HepG2 (cell line): ENCODE measurements at regions not wholly inside any gene's neighbourhood (a gene's known extent, or its start where the extent isn't known, plus 50 kb on each side); places are given as distances from the start of the nearest gene placed in this dataset.

Source experiments
- ATAC-seq: fragments of 200-7000 bp; cut with Tn5 transposase; 3 replicates; pipeline ENCODE4 v1.9.1; 2020; ENCODE audit warnings: mild to moderate bottlenecking, moderate library complexity
- BruUV-seq: library from RNA; stranded (reverse); fragments of 400-500 nt; replicated peaks from 2 replicates; lab custom pipeline; 2021; lab: Mats Ljungman, UMichigan
- CTCF ChIA-PET: fragments of 300-600 bp; formaldehyde crosslinking; extraction: SDS; loops from one replicate; lab custom pipeline; 2021; ENCODE audit warnings: low total read pairs, inconsistent platforms, low intra/inter-chr PET ratio; lab: Yijun Ruan, JAX
- POLR2A ChIA-PET: fragments of 350-600 bp; sonication (Branson Sonifier 250); formaldehyde crosslinking; loops from one replicate; lab custom pipeline; 2020; ENCODE audit warnings: antibody characterized with exemption, inconsistent platforms; lab: Yijun Ruan, JAX
- DNase-seq: peaks from one replicate; pipeline ENCODE4 v3.0.0-alpha.2; 2015; ENCODE audit warnings: low spot score
- FAIRE-seq: peaks from 3 replicates; lab custom pipeline; 2011; peaks lifted over from hg19 to GRCh38; lab: Jason Lieb, UNC
- H2AFZ ChIP-seq: one replicate; pipeline ENCODE4 v1.6.1; 2011; ENCODE audit warnings: low read length, inconsistent platforms
- H3K27ac ChIP-seq: fragments of 300-600 bp; 3 replicates; pipeline ENCODE4 v1.8.0; 2011; ENCODE audit warnings: mixed run types, mild to moderate bottlenecking, mixed read lengths, low read length, inconsistent platforms; ENCODE audit not compliant: insufficient read depth; ENCODE audit errors: extremely low read length
- H3K27me3 ChIP-seq, 2 experiments: fragments of 200-600 bp in 1 of 2; 2 replicates in 1 of 2; 3 replicates in 1 of 2; pipeline versions ENCODE4 v1.6.0 to v1.8.0; 2011; ENCODE audit warnings: low read length in 2 of 2, mild to moderate bottlenecking in 2 of 2, moderate library complexity in 2 of 2, inconsistent platforms in 1 of 2; ENCODE audit not compliant: insufficient read depth in 2 of 2, control insufficient read depth in 1 of 2
- H3K36me3 ChIP-seq, 2 experiments: fragments of 200-600 bp in 1 of 2; replicated peaks in 1 of 2; 2 replicates in 1 of 2; 3 replicates in 1 of 2; pipeline versions ENCODE4 v1.5.1 to v1.8.0; 2011; ENCODE audit warnings: low read length in 2 of 2, inconsistent platforms in 1 of 2; ENCODE audit not compliant: insufficient read depth in 2 of 2, control insufficient read depth in 1 of 2
- H3K4me1 ChIP-seq: 2 replicates; pipeline ENCODE4 v1.5.1; 2012; ENCODE audit warnings: low read length, inconsistent platforms; ENCODE audit not compliant: insufficient read depth
- H3K4me2 ChIP-seq: 2 replicates; pipeline ENCODE4 v1.6.0; 2011; ENCODE audit warnings: low read depth, low read length, inconsistent platforms
- H3K4me3 ChIP-seq, 3 experiments: fragments of 200-600 bp in 1 of 3; sonication (generic), shearing (Covaris generic) in 1 of 3; replicated peaks in 1 of 3; 2 replicates each; pipeline ENCODE4 v1.5.1; 2011 to 2016; ENCODE audit warnings: low read length in 3 of 3, inconsistent platforms in 2 of 3, low read depth in 2 of 3, mild to moderate bottlenecking in 2 of 3, control low read depth in 1 of 3, mixed read lengths in 1 of 3; ENCODE audit not compliant: insufficient read depth in 1 of 3
- H3K79me2 ChIP-seq: one replicate; pipeline ENCODE4 v1.6.1; 2011; ENCODE audit warnings: low read length, inconsistent platforms; ENCODE audit not compliant: insufficient read depth
- H3K9ac ChIP-seq: 2 replicates; pipeline ENCODE4 v1.6.0; 2011; ENCODE audit warnings: mild to moderate bottlenecking, low read depth, low read length, inconsistent platforms; ENCODE audit not compliant: insufficient read depth
- H3K9me3 ChIP-seq: 2 replicates; pipeline ENCODE4 v1.5.1; 2012; ENCODE audit warnings: mild to moderate bottlenecking, low read length
- H4K20me1 ChIP-seq: 2 replicates; pipeline ENCODE4 v1.6.0; 2011; ENCODE audit warnings: inconsistent platforms, mild to moderate bottlenecking, low read length, moderate library complexity; ENCODE audit not compliant: insufficient read depth
- CSRNP1 ChIP-seq: sonication (generic); formaldehyde crosslinking; IDR thresholded peaks from 2 replicates; pipeline ENCODE4 v1.8.1; 2023; ENCODE audit warnings: mild to moderate bottlenecking, missing genetic modification reagents
- DPF2 ChIP-seq: sonication (generic); formaldehyde crosslinking; IDR thresholded peaks from 2 replicates; pipeline ENCODE4 v1.4.0; 2020; ENCODE audit warnings: mild to moderate bottlenecking, low read depth, missing genetic modification reagents, borderline replicate concordance
- ELF1 ChIP-seq: sonication (generic); formaldehyde crosslinking; IDR thresholded peaks from 2 replicates; pipeline ENCODE4 v1.4.0; 2020; ENCODE audit warnings: missing genetic modification reagents
- FOXO4 ChIP-seq: sonication (generic); formaldehyde crosslinking; conservative IDR thresholded peaks from 2 replicates; pipeline ENCODE4 v1.8.1; 2023; ENCODE audit warnings: missing genetic modification reagents
- GFI1 ChIP-seq: sonication (generic); formaldehyde crosslinking; IDR thresholded peaks from 2 replicates; pipeline ENCODE4 v1.5.0; 2020; ENCODE audit warnings: missing genetic modification reagents, mild to moderate bottlenecking, borderline replicate concordance
- GTF3A ChIP-seq: sonication (generic); formaldehyde crosslinking; conservative IDR thresholded peaks from 2 replicates; pipeline ENCODE4 v1.4.0; 2020; ENCODE audit warnings: mild to moderate bottlenecking, missing genetic modification reagents
- HINFP ChIP-seq: sonication (generic); formaldehyde crosslinking; IDR thresholded peaks from 2 replicates; pipeline ENCODE4 v1.4.0; 2020; ENCODE audit warnings: low read depth, mild to moderate bottlenecking, missing genetic modification reagents
- KAT8 ChIP-seq: IDR thresholded peaks from 2 replicates; pipeline ENCODE4 v1.6.1; 2016; ENCODE audit warnings: missing genetic modification reagents, missing compliant biosample characterization
- MED1 ChIP-seq: sonication (generic); formaldehyde crosslinking; IDR thresholded peaks from 2 replicates; pipeline ENCODE4 v1.4.0; 2020; ENCODE audit warnings: missing genetic modification reagents
- MED8 ChIP-seq: sonication (generic); formaldehyde crosslinking; IDR thresholded peaks from 2 replicates; pipeline ENCODE4 v1.8.1; 2023; ENCODE audit warnings: mild to moderate bottlenecking, missing genetic modification reagents; ENCODE audit not compliant: insufficient replicate concordance
- NFE2 ChIP-seq: sonication (generic); formaldehyde crosslinking; IDR thresholded peaks from 2 replicates; pipeline ENCODE4 v1.4.0; 2020; ENCODE audit warnings: missing genetic modification reagents
- PLRG1 ChIP-seq: fragments of 450-650 bp; conservative IDR thresholded peaks from 2 replicates; pipeline ENCODE4 v1.6.1; 2016
- RFX3 ChIP-seq: IDR thresholded peaks from 2 replicates; pipeline ENCODE4 v1.6.1; 2016; ENCODE audit warnings: missing biosample characterization, missing genetic modification reagents
- SETDB1 ChIP-seq: sonication (generic); formaldehyde crosslinking; IDR thresholded peaks from 2 replicates; pipeline ENCODE4 v1.5.1; 2020; ENCODE audit warnings: missing genetic modification reagents, mild to moderate bottlenecking, borderline replicate concordance
- TFAP4 ChIP-seq: sonication (generic); IDR thresholded peaks from 2 replicates; pipeline ENCODE4 v1.6.1; 2016; ENCODE audit warnings: low read depth, borderline replicate concordance
- ZNF253 ChIP-seq: sonication (generic); formaldehyde crosslinking; IDR thresholded peaks from 2 replicates; pipeline ENCODE4 v1.8.0; 2022; ENCODE audit warnings: mild to moderate bottlenecking, missing genetic modification reagents, borderline replicate concordance
- ZNF557 ChIP-seq: sonication (generic); formaldehyde crosslinking; IDR thresholded peaks from 2 replicates; pipeline ENCODE4 v1.4.0; 2020; ENCODE audit warnings: missing genetic modification reagents
- ZNF576 ChIP-seq: sonication (generic); formaldehyde crosslinking; IDR thresholded peaks from 2 replicates; pipeline ENCODE4 v1.4.0; 2020; ENCODE audit warnings: mild to moderate bottlenecking, missing genetic modification reagents
- ZNF644 ChIP-seq: IDR thresholded peaks from 2 replicates; pipeline ENCODE4 v1.6.1; 2016; ENCODE audit warnings: low read depth
- ZNF740 ChIP-seq: sonication (generic); formaldehyde crosslinking; IDR thresholded peaks from 2 replicates; pipeline ENCODE4 v1.4.0; 2020; ENCODE audit warnings: missing genetic modification reagents
- WGBS: methylation state at CpG from one replicate; pipeline ENCODE4 v1.1.6; 2017; ENCODE audit warnings: low lambda C conversion rate; 5-methylcytosine and 5-hydroxymethylcytosine counted together
- in situ Hi-C: cut with HindIII; loops from 2 replicates; pipeline ENCODE4 v1.10.0; 2017; ENCODE audit warnings: low pct_unique_long_range_greater_than_20kb; ENCODE audit not compliant: extremely low pct_ligation_motif_present
- intact Hi-C: fragments of 100-400 bp; cut with micrococcal nuclease; formaldehyde crosslinking; loops from one replicate; pipeline ENCODE4 v1.10.0; 2022; ENCODE audit not compliant: unreplicated experiment

- TF ChIP-seq FOXO4 (no peak), MED1 (no peak), KAT8 (CRISPR knock-in tag) (no peak)
Measured at GRCh38 chr12:58106195-58106594, 164.8 kb downstream of the ATP23 start (continued).

- intact Hi-C loops (no loop called here), in situ Hi-C loops (no loop called here)
- Histone ChIP-seq H3K27ac (no peak overlapping the region), H2AFZ (no peak overlapping the region), H3K27me3 (no peaks in the 10 kb centered on the region), H3K9me3 (no peaks in the 10 kb centered on the region), H3K79me2 (no peaks in the 10 kb centered on the region), H3K4me1 (no peaks in the 10 kb centered on the region), H4K20me1 (no peaks in the 10 kb centered on the region), H3K9ac (no peak overlapping the region), H3K4me3 (no peak overlapping the region), H3K4me2 (no peak overlapping the region), H3K36me3 (no peaks in the 10 kb centered on the region)
- FAIRE-seq (no peak), DNase-seq (no peak), ATAC-seq (no peak)
- BruUV-seq: no TSS peak
- CTCF ChIA-PET: no interaction called here
- POLR2A ChIA-PET: no interaction called here
- WGBS: 0% methylated on average over 3 of the region's 3 CpGs
- TF ChIP-seq NFE2 (CRISPR knock-in tag): no peak
- TF ChIP-seq ZNF644 (CRISPR knock-in tag): no peak
- no peak for TF ChIP-seq ZNF253
- TF ChIP-seq MED8 (CRISPR knock-in tag): no peak
- no peak for TF ChIP-seq CSRNP1
- TF ChIP-seq HINFP (CRISPR knock-in tag): no peak
- TF ChIP-seq PLRG1: no peak
- no peak for TF ChIP-seq SETDB1 (CRISPR knock-in tag)
- TF ChIP-seq GFI1 (CRISPR knock-in tag): no peak
- TF ChIP-seq TFAP4: no peak
- no peak for TF ChIP-seq RFX3
- TF ChIP-seq GTF3A (CRISPR knock-in tag): no peak
- no peak for TF ChIP-seq DPF2 (CRISPR knock-in tag)
- TF ChIP-seq ELF1 (CRISPR knock-in tag): no peak
- TF ChIP-seq ZNF740: no peak
- no peak for TF ChIP-seq ZNF576
- TF ChIP-seq ZNF557 (CRISPR knock-in tag): no peak
Measured at GRCh38 chr12:58117201-58117600, 175.8 kb downstream of the ATP23 start.
